H1 (cell line): ENCODE measurements at regions not wholly inside any gene's neighbourhood (a gene's known extent, or its start where the extent isn't known, plus 50 kb on each side); places are given as distances from the start of the nearest gene placed in this dataset.

ENCODE experiments used
- CTCF ChIA-PET: fragments of 300-600 bp; sonication (Branson Sonifier 250); formaldehyde crosslinking; loops from one replicate; lab custom pipeline; 2021; ENCODE audit not compliant: partially characterized antibody; lab: Charles Lee
- POLR2A ChIA-PET: fragments of 300-600 bp; sonication (Branson Sonifier 250); formaldehyde crosslinking; loops from one replicate; lab custom pipeline; 2021; ENCODE audit warnings: inconsistent platforms; ENCODE audit not compliant: partially characterized antibody; lab: Charles Lee
- DNase-seq, 2 experiments: peaks; one replicate each; pipeline versions ENCODE4 v3.0.0 to v3.0.0-alpha.2; 2010 to 2022; ENCODE audit warnings: low spot score in 2 of 2, low read depth in 1 of 2, mixed read lengths in 1 of 2
- FAIRE-seq: peaks from 2 replicates; lab custom pipeline; 2011; peaks lifted over from hg19 to GRCh38; lab: Jason Lieb, UNC
- H2AFZ ChIP-seq: 2 replicates; pipeline ENCODE4 v1.8.1; 2012; ENCODE audit warnings: low read length, inconsistent platforms
- H2AK5ac ChIP-seq: 2 replicates; pipeline ENCODE4 v1.6.1; 2013; ENCODE audit warnings: low read depth, low read length
- H2BK120ac ChIP-seq: replicated peaks from 2 replicates; pipeline ENCODE3; 2013; ENCODE audit warnings: low read depth, low read length, inconsistent platforms
- H2BK12ac ChIP-seq: 2 replicates; pipeline ENCODE4 v1.6.1; 2013; ENCODE audit warnings: low read depth, low read length
- H2BK15ac ChIP-seq: 2 replicates; pipeline ENCODE4 v1.6.1; 2013; ENCODE audit warnings: low read length
- H2BK20ac ChIP-seq: 2 replicates; pipeline ENCODE4 v1.6.1; 2013; ENCODE audit warnings: low read length
- H2BK5ac ChIP-seq: 2 replicates; pipeline ENCODE4 v1.6.1; 2013; ENCODE audit warnings: low read depth, low read length
- H3K14ac ChIP-seq: 2 replicates; pipeline ENCODE4 v1.6.1; 2013; ENCODE audit warnings: inconsistent platforms; ENCODE audit not compliant: insufficient read length
- H3K18ac ChIP-seq: 2 replicates; pipeline ENCODE4 v1.6.1; 2013; ENCODE audit warnings: low read length; ENCODE audit errors: extremely low read depth
- H3K23ac ChIP-seq: 2 replicates; pipeline ENCODE4 v1.6.1; 2013; ENCODE audit warnings: inconsistent platforms; ENCODE audit not compliant: insufficient read length
- H3K23me2 ChIP-seq: 2 replicates; pipeline ENCODE4 v1.6.1; 2013; ENCODE audit warnings: low read depth, low read length
- H3K27ac ChIP-seq: 2 replicates; pipeline ENCODE4 v1.6.1; 2011; ENCODE audit warnings: low read depth, low read length, inconsistent platforms
- H3K27me3 ChIP-seq, 4 experiments: replicated peaks in 1 of 4; 1 replicate in 1 of 4; 2 replicates in 3 of 4; pipeline versions ENCODE4 v1.6.1 to v1.8.1; 2011 to 2013; ENCODE audit warnings: low read length in 3 of 4, mild to moderate bottlenecking in 3 of 4, inconsistent platforms in 2 of 4, mixed read lengths in 2 of 4, moderate library complexity in 1 of 4; ENCODE audit not compliant: control insufficient read depth in 3 of 4, insufficient read depth in 3 of 4; ENCODE audit errors: extremely low read depth in 1 of 4
- H3K36me3 ChIP-seq, 4 experiments: 2 replicates each; pipeline versions ENCODE4 v1.6.1 to v1.8.1; 2011 to 2013; ENCODE audit warnings: mild to moderate bottlenecking in 4 of 4, low read length in 3 of 4, moderate library complexity in 2 of 4, control low read depth in 1 of 4, inconsistent platforms in 1 of 4; ENCODE audit not compliant: insufficient read depth in 4 of 4, control insufficient read depth in 2 of 4
- H3K4ac ChIP-seq: replicated peaks from 2 replicates; pipeline ENCODE3; 2013; ENCODE audit warnings: low read length, low read depth, mixed read lengths, inconsistent platforms; ENCODE audit not compliant: insufficient read length
- H3K4me1 ChIP-seq, 4 experiments: replicated peaks in 1 of 4; 1 replicate in 1 of 4; 2 replicates in 3 of 4; pipeline versions ENCODE4 v1.6.1 to v1.8.1; 2011 to 2013; ENCODE audit warnings: low read length in 3 of 4, inconsistent platforms in 2 of 4, mixed read lengths in 1 of 4; ENCODE audit not compliant: insufficient read depth in 4 of 4, control insufficient read depth in 3 of 4
- H3K4me2 ChIP-seq, 2 experiments: 2 replicates each; pipeline versions ENCODE4 v1.6.1 to v1.8.1; 2011 to 2013; ENCODE audit warnings: low read depth in 2 of 2, low read length in 2 of 2, control low read depth in 1 of 2, inconsistent platforms in 1 of 2, mild to moderate bottlenecking in 1 of 2; ENCODE audit not compliant: insufficient read depth in 1 of 2
- H3K4me3 ChIP-seq, 4 experiments: fragments of 200-600, 300-600 bp in 1 of 4; sonication (generic), shearing (Covaris generic), sonication (Bioruptor Twin) in 1 of 4; 2 replicates each; pipeline versions ENCODE4 v1.5.1 to v1.8.1; 2011 to 2016; ENCODE audit warnings: low read length in 4 of 4, low read depth in 3 of 4, control low read depth in 2 of 4, inconsistent platforms in 2 of 4, mild to moderate bottlenecking in 2 of 4, mixed read lengths in 1 of 4, moderate library complexity in 1 of 4; ENCODE audit not compliant: insufficient read depth in 2 of 4; ENCODE audit errors: extremely low read depth in 1 of 4
- H3K56ac ChIP-seq: replicated peaks from 2 replicates; pipeline ENCODE3; 2013; ENCODE audit warnings: low read depth, mild to moderate bottlenecking, mixed read lengths, low read length, inconsistent platforms; ENCODE audit not compliant: insufficient read length
- H3K79me1 ChIP-seq: 2 replicates; pipeline ENCODE4 v1.6.1; 2013; ENCODE audit warnings: low read depth, low read length, control low read depth
- H3K79me2 ChIP-seq, 2 experiments: 2 replicates each; pipeline versions ENCODE4 v1.6.1 to v1.8.1; 2012 to 2013; ENCODE audit warnings: low read length in 2 of 2, mild to moderate bottlenecking in 2 of 2, inconsistent platforms in 1 of 2; ENCODE audit not compliant: insufficient read depth in 2 of 2, control insufficient read depth in 1 of 2
- H3K9ac ChIP-seq, 4 experiments: replicated peaks in 1 of 4; 1 replicate in 1 of 4; 2 replicates in 3 of 4; pipeline versions ENCODE4 v1.6.1 to v1.8.1; 2011 to 2013; ENCODE audit warnings: low read depth in 3 of 4, low read length in 3 of 4, control low read depth in 2 of 4, mild to moderate bottlenecking in 2 of 4, moderate library complexity in 2 of 4, inconsistent platforms in 1 of 4; ENCODE audit errors: extremely low read depth in 1 of 4
- H3K9me3 ChIP-seq, 2 experiments: 2 replicates each; pipeline versions ENCODE4 v1.6.1 to v1.8.1; 2012 to 2013; ENCODE audit warnings: mild to moderate bottlenecking in 2 of 2, moderate library complexity in 2 of 2, control low read depth in 1 of 2, inconsistent platforms in 1 of 2, low read depth in 1 of 2, low read length in 1 of 2, mixed read lengths in 1 of 2; ENCODE audit not compliant: insufficient read depth in 2 of 2
- H4K20me1 ChIP-seq, 2 experiments: replicated peaks in 1 of 2; 2 replicates each; pipeline versions ENCODE3 to v1.8.1; 2011 to 2013; ENCODE audit warnings: inconsistent platforms in 2 of 2, low read length in 2 of 2, mild to moderate bottlenecking in 1 of 2; ENCODE audit not compliant: insufficient read depth in 2 of 2, control insufficient read depth in 1 of 2
- H4K5ac ChIP-seq: 2 replicates; pipeline ENCODE4 v1.6.1; 2013; ENCODE audit warnings: low read length, low read depth, mixed read lengths, inconsistent platforms; ENCODE audit not compliant: insufficient read length
- H4K8ac ChIP-seq: 2 replicates; pipeline ENCODE4 v1.8.0; 2013; ENCODE audit warnings: mild to moderate bottlenecking, moderate library complexity, low read length, inconsistent platforms; ENCODE audit not compliant: insufficient read depth; ENCODE audit errors: extremely low read depth
- H4K91ac ChIP-seq: replicated peaks from 2 replicates; pipeline ENCODE3; 2013; ENCODE audit warnings: low read length, mixed read lengths, inconsistent platforms; ENCODE audit not compliant: insufficient read length
- BRCA1 ChIP-seq: IDR thresholded peaks from 2 replicates; pipeline ENCODE4 v1.6.1; 2012; ENCODE audit warnings: low read depth, low read length, improper control_type of control experiment
- FOSL1 ChIP-seq: IDR thresholded peaks from 2 replicates; pipeline ENCODE4 v1.6.1; 2011; ENCODE audit warnings: mild to moderate bottlenecking, low read depth, low read length, moderate library complexity; ENCODE audit not compliant: insufficient read depth
- TCF12 ChIP-seq: IDR thresholded peaks from 2 replicates; pipeline ENCODE4 v1.6.1; 2011; ENCODE audit warnings: low read depth, mild to moderate bottlenecking, low read length
- USF2 ChIP-seq: IDR thresholded peaks from 2 replicates; pipeline ENCODE4 v1.6.1; 2011; ENCODE audit warnings: low read length, improper control_type of control experiment
- WGBS, 2 experiments: shearing (Covaris generic) in 1 of 2; methylation state at CpG; one replicate each; pipeline versions ENCODE4 v1.1.6 to v1.1.7; 2013 to 2015; ENCODE audit warnings: low lambda C conversion rate in 2 of 2, mixed read lengths in 2 of 2, inconsistent platforms in 1 of 2, low coverage in 1 of 2, missing lambda C conversion rate in 1 of 2; ENCODE audit not compliant: insufficient replicate concordance in 2 of 2, insufficient coverage in 1 of 2, insufficient read length in 1 of 2; ENCODE audit errors: extremely low coverage in 1 of 2, missing lambda C conversion rate in 1 of 2; 5-methylcytosine and 5-hydroxymethylcytosine counted together

- Histone ChIP-seq H2BK20ac (no peak overlapping the region), H2BK12ac (no peak overlapping the region), H3K18ac (no peak overlapping the region), H2BK15ac (no peak overlapping the region), H3K23me2 (no peaks in the 10 kb centered on the region), H3K4me2 (no peak overlapping the region), H4K20me1 (no peaks in the 10 kb centered on the region), H3K9ac (no peak overlapping the region), H3K23ac (no peak overlapping the region), H2BK5ac (no peak overlapping the region), H4K5ac (no peak overlapping the region), H4K8ac (no peak overlapping the region), H3K56ac (no peak overlapping the region), H3K4ac (no peak overlapping the region), H3K9me3 (no peaks in the 10 kb centered on the region), H3K79me2 (no peaks in the 10 kb centered on the region), H3K36me3 (no peaks in the 10 kb centered on the region), H2AFZ (no peak overlapping the region), H3K27me3 (no peaks in the 10 kb centered on the region; a peak in 1 of 7 replicates), H4K91ac (no peak overlapping the region), H3K79me1 (no peaks in the 10 kb centered on the region), H3K27ac (no peak overlapping the region), H2BK120ac (no peak overlapping the region), H3K4me1 (peaks cover 0 to 3% (median under 1%) of the 10 kb centered on the region in 4 experiments; a peak in 4 of 7 replicates), H3K14ac (no peak overlapping the region), H3K4me3 (no peak overlapping the region), H2AK5ac (no peak overlapping the region)
- FAIRE-seq (no peak), DNase-seq (no peak)
- CTCF ChIA-PET: interaction anchor here (0.6 to 2.6 kb wide), 8 partner anchors 10 to 171 kb away, joined by 3 to 9 read pairs (median 4); no protein-coding TSS in a partner anchor
- WGBS, 2 experiments: 95% methylated on average over 3 of the region's 3 CpGs; no CpG with 5 or more reads in 1 of the 2 experiments
- TF ChIP-seq USF2 (no peak), FOSL1 (no peak), BRCA1 (no peak), TCF12 (no peak)
- POLR2A ChIA-PET: interaction anchor here (1.0 kb wide), 1 partner anchor 12 kb away, joined by 3 read pairs; no protein-coding TSS in a partner anchor
Observed at GRCh38 chr2:129752176-129752575, 227.3 kb upstream of the RAB6C start.
